Heart left ventricle (tissue), 16 donors: ENCODE measurements at regions not wholly inside any gene's neighbourhood (a gene's known extent, or its start where the extent isn't known, plus 50 kb on each side); places are given as distances from the start of the nearest gene placed in this dataset.
"Not testable (repeated sequence)": the region's sequence is repeated elsewhere in the genome, so short reads cannot be mapped to it uniquely, and the experiment has no call there.

ENCODE experiments used
- ATAC-seq, 4 donors: fragments of 200-7000 bp; cut with Tn5 transposase; one replicate each; pipeline ENCODE4 v1.9.1; 2020 to 2022; ENCODE audit warnings: moderate library complexity in 4 of 4, mild to moderate bottlenecking in 3 of 4, moderate number of reproducible peaks in 1 of 4
- DNase-seq, 5 donors: peaks; one replicate each; pipeline ENCODE4 v3.0.0-alpha.2; 2020
- H3K27ac ChIP-seq, 12 donors: fragments of 200-600 bp; sonication (generic) in 4 of 12; one replicate each; pipeline versions ENCODE4 v1.5.0 to v1.8.0; 2016 to 2022; ENCODE audit warnings: mild to moderate bottlenecking in 2 of 12
- H3K27me3 ChIP-seq, 9 donors: fragments of 200-600 bp; sonication (generic) in 2 of 9; one replicate each; pipeline versions ENCODE4 v1.5.1 to v1.8.0; 2016 to 2022; ENCODE audit warnings: mild to moderate bottlenecking in 3 of 9
- H3K36me3 ChIP-seq, 9 donors: fragments of 200-600 bp; sonication (generic) in 2 of 9; one replicate each; pipeline versions ENCODE4 v1.5.0 to v1.8.0; 2018 to 2022; ENCODE audit warnings: mild to moderate bottlenecking in 2 of 9
- H3K4me1 ChIP-seq, 12 donors: fragments of 200-600 bp; sonication (generic) in 4 of 12; one replicate each; pipeline versions ENCODE4 v1.5.0 to v1.8.0; 2016 to 2022; ENCODE audit warnings: mild to moderate bottlenecking in 3 of 12
- H3K4me3 ChIP-seq, 12 donors: fragments of 200-600 bp; sonication (generic) in 4 of 12; one replicate each; pipeline versions ENCODE4 v1.5.0 to v1.8.0; 2017 to 2022; ENCODE audit warnings: mild to moderate bottlenecking in 9 of 12, moderate library complexity in 4 of 12
- H3K9me3 ChIP-seq, 12 donors: fragments of 200-600 bp; sonication (generic) in 4 of 12; one replicate each; pipeline versions ENCODE4 v1.5.0 to v1.8.0; 2016 to 2022; ENCODE audit warnings: mild to moderate bottlenecking in 1 of 12
- CTCF ChIP-seq, 12 donors: fragments of 200-600 bp; sonication (generic) in 4 of 12; IDR thresholded peaks; one replicate each; pipeline versions ENCODE4 v1.5.0 to v1.8.0; 2018 to 2022; ENCODE audit warnings: antibody characterized with exemption in 12 of 12, mild to moderate bottlenecking in 5 of 12
- POLR2A ChIP-seq, 2 donors: fragments of 450-650 bp; IDR thresholded peaks; one replicate each; pipeline ENCODE4 v1.6.1; 2017; ENCODE audit warnings: antibody characterized with exemption in 2 of 2, mild to moderate bottlenecking in 2 of 2, moderate library complexity in 2 of 2
- WGBS, 4 donors: extraction: QIAGEN DNeasy Blood & Tissue Kit in 2 of 4; methylation state at CpG; one replicate each; pipeline versions ENCODE4 v1.1.5 to v1.1.7; 2013 to 2018; 5-methylcytosine and 5-hydroxymethylcytosine counted together
- intact Hi-C, 10 donors: fragments of 100-400 bp; cut with DNase I; formaldehyde crosslinking; loops; one replicate each; pipeline versions ENCODE4 v1.11.1 to v1.14.2; 2022
- donor health status: ischemic (EF 13 %, LVEDD 7.1; RV severe dilation, severe dysfunction).
- donor health status: healthy with polysubstance abuse.
- donor health status: DM: no; HTN: yes; CAD: no.
- donor health status: DM: no; HTN: no; CAD: no.
- donor health status: ischemic (EF 25% LVEDD 6.9; RV normal size, moderate dysfunction).
- donor health status: ischemic (EF 25% LVEDD 5.7; RV mildly dilated, moderate dysfunction).
- donor health status: healthy.
- donor health status: DM: yes; HTN: yes; CAD: no.
- donor health status: ischemic (EF 35%, LVEDD 5.7; RV mildly dilated, moderate dysfunction).
- donor health status: nonischemic (EF 11% LVEDD 7.7; RV severe dilation, severe dysfunction).
- donor health status: DM: yes; HTN: yes; CAD: no.
- donor health status: PGD.
- donor health status: ischemic (EF 29% LVEDD 5.4; RV normal size, mild dysfunction).
- donor health status: nonischemic (EF 23%, LVEDD 6.1; RV moderate dilation, normal function).

DNA sequence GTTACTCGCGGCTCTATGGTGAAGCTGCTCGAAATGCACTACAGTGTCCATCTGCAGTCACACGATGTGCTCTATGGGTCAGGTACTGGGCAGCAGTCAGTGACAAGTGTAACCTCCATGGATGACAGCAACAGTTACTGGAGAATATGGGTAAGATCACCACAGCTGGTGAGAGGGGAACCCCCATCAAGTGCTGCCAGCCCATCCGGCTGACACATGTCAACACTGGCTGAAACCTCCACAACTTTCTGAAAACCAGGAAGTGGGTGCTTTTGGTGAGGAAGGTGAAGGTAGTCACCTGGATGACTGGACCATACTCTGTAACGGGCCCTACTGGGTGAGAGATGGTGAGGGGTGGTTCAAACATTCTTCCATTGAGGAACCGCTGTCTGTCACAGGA lies 87.4 kb upstream of the C15orf39 start:
- no peak for ATAC-seq

GRCh38 chr15:75114796-75115195 lies 86.9 kb upstream of the C15orf39 start:
- Histone ChIP-seq H3K36me3 (no peaks in the 10 kb centered on the region), H3K9me3 (peaks cover 0 to 22% (median 4%) of the 10 kb centered on the region in 12 donors), H3K4me1 (peaks cover 0 to 30% (median 0%) of the 10 kb centered on the region in 12 donors), H3K27me3 (no peaks in the 10 kb centered on the region), H3K27ac (no peak overlapping the region), H3K4me3 (no peak overlapping the region)
- peak in 3 of 4 donors; percentile 54 to 64 (median 60) for ATAC-seq
- TF ChIP-seq CTCF (IDR thresholded peaks at IDR 0.05) (no peak), POLR2A (IDR thresholded peaks at IDR 0.05) (no peak)
- intact Hi-C loops = no loop called here
- 82 to 86% (median 85%) methylated on average over 3 of the region's 3 CpGs for WGBS, 4 donors
- no peak for DNase-seq

More for the DNA sequence above, 87.4 kb upstream of the C15orf39 start:
- H3K4me1 ChIP-seq = peaks cover 0 to 35% (median 0%) of the 10 kb centered on the region in 12 donors
- H3K4me3 ChIP-seq = no peak overlapping the region
- H3K27ac ChIP-seq = no peak overlapping the region
- WGBS, 4 donors = 81 to 89% (median 85%) methylated on average over 7 of the region's 7 CpGs
- H3K36me3 ChIP-seq = no peaks in the 10 kb centered on the region
- peaks cover 0 to 22% (median 4%) of the 10 kb centered on the region in 12 donors for H3K9me3 ChIP-seq
- intact Hi-C loops = no loop called here
- TF ChIP-seq CTCF (IDR thresholded peaks at IDR 0.05) (no peak), POLR2A (IDR thresholded peaks at IDR 0.05) (no peak)
- H3K27me3 ChIP-seq = no peaks in the 10 kb centered on the region
- no peak for DNase-seq

- peaks cover 0 to 24% (median 0%) of the 10 kb centered on the region in 12 donors for H3K4me1 ChIP-seq
- H3K36me3 ChIP-seq, H3K4me3 ChIP-seq, intact Hi-C loops, ATAC-seq, H3K27ac ChIP-seq, H3K27me3 ChIP-seq, DNase-seq: not testable (repeated sequence)
- WGBS, 4 donors = 74 to 85% (median 78%) methylated on average over 7 to 8 of the region's 8 CpGs
- peaks cover 0 to 22% (median 4%) of the 10 kb centered on the region in 12 donors for H3K9me3 ChIP-seq
Observed at GRCh38 chr15:75115411-75115913, 86.2 kb upstream of the C15orf39 start.

GRCh38 chr15:75116143-75116542 lies 85.5 kb upstream of the C15orf39 start:
- H3K4me3 ChIP-seq, H3K27me3 ChIP-seq, DNase-seq, intact Hi-C loops, H3K36me3 ChIP-seq, ATAC-seq, H3K27ac ChIP-seq: not testable (repeated sequence)
- 93 to 100% (median 97%) methylated on average over 5 to 31 of the region's 31 CpGs for WGBS, 4 donors
- Histone ChIP-seq H3K4me1 (peaks cover 0 to 17% (median 0%) of the 10 kb centered on the region in 12 donors), H3K9me3 (peaks cover 0 to 22% (median 4%) of the 10 kb centered on the region in 12 donors)

- ATAC-seq = no peak
- TF ChIP-seq CTCF (IDR thresholded peaks at IDR 0.05) (no peak), POLR2A (IDR thresholded peaks at IDR 0.05) (no peak)
- H3K9me3 ChIP-seq = peaks cover 0 to 18% (median 3%) of the 10 kb centered on the region in 12 donors
- no peaks in the 10 kb centered on the region for H3K4me1 ChIP-seq
- H3K4me3 ChIP-seq = no peak overlapping the region
- DNase-seq = no peak
- 95 to 100% (median 99%) methylated on average over 1 of the region's 1 CpG for WGBS, 4 donors
- no peaks in the 10 kb centered on the region for H3K27me3 ChIP-seq
- no peak overlapping the region for H3K27ac ChIP-seq
- no peaks in the 10 kb centered on the region for H3K36me3 ChIP-seq
- intact Hi-C loops = no loop called here
Observed at GRCh38 chr15:75117993-75118392, 83.7 kb upstream of the C15orf39 start.

- intact Hi-C loops, ATAC-seq: not testable (repeated sequence)
- WGBS, 4 donors = 82 to 87% (median 85%) methylated on average over 4 of the region's 4 CpGs
Observed at GRCh38 chr15:75119312-75119711, 82.4 kb upstream of the C15orf39 start.

More at GRCh38 chr15:75119312-75119711, 82.4 kb upstream of the C15orf39 start:
- not testable (repeated sequence) for DNase-seq, H3K9me3 ChIP-seq, H3K36me3 ChIP-seq, H3K27me3 ChIP-seq, H3K4me3 ChIP-seq, H3K27ac ChIP-seq
- peaks cover 0 to 11% (median under 1%) of the 10 kb centered on the region in 12 donors for H3K4me1 ChIP-seq
